ENCODE measurements at regions not wholly inside any gene's neighbourhood (a gene's known extent, or its start where the extent isn't known, plus 50 kb on each side); places are given as distances from the start of the nearest gene placed in this dataset.
"Not testable (repeated sequence)": the region's sequence is repeated elsewhere in the genome, so short reads cannot be mapped to it uniquely, and the experiment has no call there.

GRCh38 chr2:131602444-131602843 is 74.8 kb downstream of the CCDC74A start:
- TF ChIP-seq CTCF, POLR2A (IDR thresholded peaks at IDR 0.05): not testable (repeated sequence)
